ENCODE measurements at regions not wholly inside any gene's neighbourhood (a gene's known extent, or its start where the extent isn't known, plus 50 kb on each side); places are given as distances from the start of the nearest gene placed in this dataset.
"Not testable (repeated sequence)": the region's sequence is repeated elsewhere in the genome, so short reads cannot be mapped to it uniquely, and the experiment has no call there.

GRCh38 chr3:156050918-156051317 is 69.5 kb upstream of the KCNAB1 start:
- no peak for DNase-seq

- no peak for DNase-seq
These were observed 68.7 kb upstream of the KCNAB1 start for GRCh38 chr3:156051651-156052050.

- DNase-seq = no peak
These were observed 68.3 kb upstream of the KCNAB1 start for GRCh38 chr3:156052115-156052514.

- no peak for DNase-seq
These were observed 60.4 kb upstream of the KCNAB1 start for GRCh38 chr3:156059950-156060501.

- not testable (repeated sequence) for DNase-seq
These were observed 52.2 kb upstream of the KCNAB1 start for GRCh38 chr3:156068151-156068550.

- no peak for DNase-seq
These were observed 50.4 kb upstream of the KCNAB1 start for GRCh38 chr3:156070028-156070427.
